SKM-1 treated with dmso at 0.1 percent for 144 hours (cell line): ENCODE measurements at regions not wholly inside any gene's neighbourhood (a gene's known extent, or its start where the extent isn't known, plus 50 kb on each side); places are given as distances from the start of the nearest gene placed in this dataset.
"Not testable (repeated sequence)": the region's sequence is repeated elsewhere in the genome, so short reads cannot be mapped to it uniquely, and the experiment has no call there.

Experiments
- DNase-seq: peaks from one replicate; lab custom pipeline; 2025; ENCODE audit not compliant: unreplicated experiment; lab: John Stamatoyannopoulos, UW

DNA sequence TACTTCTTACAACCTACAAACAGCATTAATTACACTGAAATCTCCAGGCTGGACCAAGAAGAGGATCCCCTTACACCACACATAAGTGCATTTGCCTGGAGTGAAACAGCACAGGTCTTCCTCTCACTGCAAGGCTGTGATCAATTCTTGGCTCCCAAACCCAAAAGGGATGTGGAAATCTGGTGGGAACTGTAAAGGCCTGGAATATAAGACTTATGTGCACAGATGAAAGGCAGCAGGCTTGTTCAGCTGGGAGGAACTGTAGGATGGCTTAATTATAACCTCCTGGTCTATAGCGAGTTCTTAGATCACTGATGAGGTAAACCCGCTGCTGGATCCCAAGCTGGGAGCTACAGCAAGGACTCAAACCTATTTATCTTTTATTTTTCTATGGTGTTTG lies 182.9 kb upstream of the TNC start:
- no peak for DNase-seq

DNA sequence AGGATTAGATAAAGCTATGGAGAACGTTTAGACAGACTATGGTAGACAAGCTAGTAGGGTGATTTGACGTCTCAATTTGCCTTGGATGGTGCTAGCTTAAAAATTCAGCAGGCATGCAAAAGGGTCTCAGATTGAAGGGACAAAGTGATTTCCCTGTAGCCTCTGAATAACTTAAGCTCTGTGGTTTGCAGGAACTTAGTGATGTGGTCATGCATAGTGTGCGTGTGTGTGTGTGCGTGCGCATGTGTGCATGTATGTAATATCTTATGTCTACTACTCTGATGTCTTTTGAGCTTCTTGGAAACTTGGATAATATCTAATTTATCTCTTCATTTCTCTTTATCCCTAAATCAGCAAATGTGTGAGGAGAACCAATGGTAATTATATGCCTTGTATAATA lies 183.6 kb upstream of the TNC start:
- DNase-seq, result no peak

DNA sequence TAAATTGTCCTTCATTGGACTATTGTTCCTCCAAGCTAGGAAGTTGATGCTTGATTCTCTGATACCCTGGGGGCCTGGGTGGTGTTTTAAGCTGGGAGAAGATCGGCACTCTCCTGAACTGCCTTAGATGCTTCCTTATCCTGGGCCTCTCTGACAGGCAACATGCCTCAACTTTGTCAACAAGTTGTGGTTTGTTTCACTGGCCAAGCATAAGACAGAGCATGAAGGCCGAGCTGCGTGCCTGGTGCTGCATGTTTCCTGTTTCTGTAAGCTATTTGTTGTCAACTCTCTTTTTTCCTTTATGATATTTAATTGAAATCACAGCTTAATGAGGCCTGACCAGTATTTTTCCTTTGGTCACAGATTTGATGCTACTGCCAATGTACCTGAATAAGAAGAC lies 187.6 kb upstream of the TNC start:
- DNase-seq, result no peak

DNA sequence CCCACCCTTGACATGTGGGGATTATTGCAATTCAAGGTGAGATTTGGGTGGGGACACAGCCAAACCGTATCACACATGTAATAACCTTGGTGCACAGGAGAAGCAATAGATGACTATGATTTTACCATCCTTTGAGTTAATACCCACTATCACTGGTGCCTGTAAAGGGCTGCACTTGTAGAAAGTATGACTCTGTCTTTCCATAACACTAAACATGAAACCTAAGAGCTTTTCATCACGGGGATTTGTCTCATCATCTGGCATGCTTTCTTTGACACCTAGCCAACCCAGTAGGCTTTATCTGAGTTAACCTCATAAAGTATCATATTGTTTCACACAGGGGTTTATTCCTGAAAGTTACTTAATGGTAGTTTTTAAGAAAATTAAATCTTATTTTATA lies 188.9 kb upstream of the TNC start:
- DNase-seq, result no peak

DNA sequence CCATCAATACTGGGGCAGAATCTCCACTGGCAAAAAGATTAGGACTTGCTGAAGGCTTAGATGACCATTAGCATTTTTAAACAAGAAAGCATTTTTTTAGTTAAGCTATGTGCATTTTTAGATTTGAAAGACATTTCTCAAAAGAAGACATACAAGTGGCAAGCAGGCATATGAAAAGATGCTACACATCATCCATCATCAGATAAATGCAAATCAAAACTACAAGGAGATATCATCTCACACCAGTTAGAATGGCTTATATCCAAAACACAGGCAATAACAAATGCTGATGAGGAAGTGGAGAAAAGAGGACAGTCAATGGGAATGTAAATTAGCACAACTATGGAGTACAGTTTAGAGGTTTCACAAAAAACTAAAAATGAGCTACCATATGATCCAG lies 195.6 kb upstream of the TNC start:
- no peak for DNase-seq

DNA sequence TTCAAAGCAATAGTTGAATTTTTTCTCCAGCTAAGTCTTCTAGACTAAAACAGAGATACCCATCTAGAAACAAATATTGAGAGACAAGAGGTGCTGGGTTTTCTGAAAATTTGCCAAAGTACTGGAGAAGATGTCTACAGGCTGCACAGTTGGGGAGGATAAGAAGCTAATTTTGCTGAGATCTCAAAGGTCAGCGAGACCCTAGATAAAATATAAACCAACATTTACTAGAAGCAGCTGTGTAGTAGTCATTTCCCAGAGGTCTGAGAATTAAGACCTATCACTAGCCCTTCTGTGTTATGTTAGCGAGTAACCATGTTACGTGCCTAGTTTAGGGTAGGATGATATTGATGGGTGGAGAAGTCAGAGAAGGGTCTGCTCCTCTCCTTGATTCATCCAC lies 208.5 kb upstream of the TNC start:
- no peak for DNase-seq

DNA sequence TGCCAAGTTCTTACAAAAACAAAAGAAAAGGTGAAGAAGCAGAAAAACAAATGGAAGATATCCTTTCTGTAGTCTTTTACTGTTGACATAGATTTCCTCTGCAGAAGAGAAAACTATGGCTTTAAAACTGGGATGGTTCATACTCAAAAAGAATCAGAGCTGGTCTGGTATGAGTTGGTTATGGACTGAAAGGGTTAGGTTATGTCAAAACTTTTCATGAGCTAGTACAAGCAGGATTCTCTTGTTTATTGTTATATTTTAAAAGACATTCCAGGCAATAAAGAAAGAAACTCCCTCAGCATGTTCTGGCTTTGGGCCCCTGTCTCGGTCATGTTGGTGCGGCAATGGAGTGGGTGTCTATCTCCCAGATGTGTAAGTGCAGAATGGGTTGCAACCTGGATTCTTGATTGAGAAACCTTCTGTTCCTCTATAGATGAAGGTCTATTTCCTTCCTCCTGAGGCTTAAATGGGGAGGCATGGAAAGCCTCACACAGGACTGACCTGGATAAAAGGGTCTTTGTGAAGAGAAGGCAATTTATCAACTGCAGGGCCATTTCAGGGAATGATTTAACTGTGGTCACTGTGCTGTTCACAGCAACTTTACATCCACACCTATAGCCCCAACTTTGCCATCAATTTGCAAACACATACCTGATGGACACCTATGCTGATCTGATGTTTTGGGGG lies 209.6 kb upstream of the TNC start:
- DNase-seq, result no peak

DNA sequence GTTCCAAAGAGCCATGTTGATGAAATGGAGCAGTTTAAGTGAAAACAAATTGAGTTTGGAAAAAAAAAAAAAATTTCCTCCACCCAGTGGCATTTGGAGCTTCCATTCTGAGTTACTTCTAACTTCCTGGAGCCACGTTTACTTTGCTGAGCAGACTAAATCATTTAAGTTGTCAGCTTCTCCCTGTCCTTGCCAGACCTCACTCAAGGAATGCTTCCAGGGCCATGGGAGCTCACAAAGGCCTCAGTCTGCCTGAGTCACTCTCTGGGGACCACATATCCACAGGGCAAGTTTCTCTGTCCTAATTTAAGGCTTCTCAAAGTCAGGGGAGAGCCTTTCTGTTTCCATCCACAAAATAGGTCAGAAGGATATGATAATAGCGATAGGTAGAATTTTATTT lies 210.3 kb upstream of the TNC start:
- DNase-seq, result no peak

DNA sequence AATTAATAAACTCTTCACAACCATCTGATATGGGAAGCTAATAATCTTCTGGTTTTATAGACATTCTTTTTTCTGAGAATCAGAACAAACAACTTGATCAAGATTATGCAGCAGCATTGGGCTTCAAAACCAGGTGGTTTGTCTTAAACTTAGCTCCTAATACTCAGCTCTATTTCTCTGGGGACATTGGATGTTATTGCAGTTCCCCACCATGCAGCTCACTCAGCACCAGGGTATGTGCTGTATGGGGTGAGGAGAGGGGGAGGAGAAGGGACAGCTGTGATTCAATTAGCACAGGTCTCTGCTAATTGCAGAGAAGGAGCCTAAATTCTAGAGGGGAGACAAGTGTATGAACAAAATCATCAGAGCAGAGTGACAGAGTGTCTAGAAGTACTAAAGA lies 210.7 kb upstream of the TNC start:
- no peak for DNase-seq

DNA sequence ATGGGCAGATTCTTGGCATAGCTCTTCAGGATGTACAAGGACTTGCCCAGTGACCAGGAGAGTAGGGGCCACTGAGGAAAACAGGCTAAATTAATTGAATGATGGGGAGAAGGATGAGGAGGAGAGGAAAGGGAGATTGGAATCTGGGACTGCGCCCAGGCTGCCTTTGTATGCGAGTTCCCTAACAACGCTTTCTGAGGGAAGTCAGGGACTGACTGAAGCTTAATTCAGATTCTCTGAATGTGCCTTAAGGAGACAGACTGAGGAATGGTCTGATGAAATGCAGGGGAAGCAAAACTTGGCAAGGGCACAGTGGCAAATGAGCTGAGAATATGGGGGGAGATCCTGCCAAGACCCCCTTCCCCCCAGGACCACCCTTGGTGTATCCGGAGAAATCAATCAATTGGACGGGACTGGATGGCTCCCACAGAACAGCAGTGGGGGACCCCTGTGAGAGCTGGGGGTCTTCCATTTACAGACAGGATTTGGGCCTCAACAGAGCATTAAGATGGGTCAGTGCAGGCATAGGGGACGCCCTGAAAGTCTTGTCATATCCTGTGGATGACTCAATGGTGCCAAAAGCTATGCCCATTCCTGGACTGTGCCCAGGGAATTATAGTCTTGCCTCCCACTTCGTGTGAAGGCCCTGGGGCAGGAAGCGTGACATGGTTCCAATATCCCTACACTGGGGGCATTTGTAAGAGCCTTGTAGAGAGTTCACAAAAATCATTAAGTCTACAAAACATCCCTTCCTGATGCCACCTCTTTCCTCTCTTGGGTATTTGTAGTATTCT lies 215.5 kb upstream of the TNC start:
- DNase-seq, result no peak

DNA sequence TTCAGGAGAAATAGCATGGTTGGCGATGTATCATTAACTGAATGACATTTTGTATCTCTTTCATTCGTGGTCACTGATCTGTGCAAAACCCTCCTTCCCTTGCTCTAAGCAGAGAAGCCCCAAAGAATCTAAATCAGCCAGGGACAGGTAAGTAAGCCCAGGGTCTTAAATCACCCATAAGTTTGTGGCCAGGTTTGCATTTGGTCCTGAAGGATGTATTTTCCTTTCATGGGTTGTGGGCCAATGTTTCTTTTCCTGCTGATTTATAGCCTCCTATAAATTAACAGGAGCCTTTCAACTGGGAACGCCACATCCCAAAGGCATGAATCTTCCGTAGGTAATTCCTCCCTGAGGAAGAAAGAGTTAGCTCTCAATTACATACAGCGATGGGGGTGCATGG lies 217.5 kb upstream of the TNC start:
- no peak for DNase-seq

DNA sequence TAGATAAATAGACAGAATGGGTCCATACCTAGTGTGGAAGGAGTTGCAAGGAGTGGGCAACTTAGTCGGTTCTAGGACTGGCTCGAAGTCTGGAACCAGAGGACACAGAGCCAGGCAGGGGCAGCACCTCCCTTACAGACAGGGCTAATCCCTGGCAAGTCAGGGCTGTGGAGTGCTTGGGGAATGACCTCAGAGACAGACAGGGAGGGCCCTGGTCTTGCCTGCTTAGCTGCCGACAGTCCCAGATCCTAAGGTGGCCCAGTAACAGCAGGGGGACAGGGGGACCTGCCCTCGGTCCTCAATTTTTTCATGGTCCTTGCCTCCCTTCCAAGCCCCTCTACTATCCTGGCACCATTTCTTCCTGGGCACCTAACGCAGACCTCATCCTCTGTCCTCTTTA lies 222.4 kb upstream of the TNC start:
- DNase-seq, result no peak

DNA sequence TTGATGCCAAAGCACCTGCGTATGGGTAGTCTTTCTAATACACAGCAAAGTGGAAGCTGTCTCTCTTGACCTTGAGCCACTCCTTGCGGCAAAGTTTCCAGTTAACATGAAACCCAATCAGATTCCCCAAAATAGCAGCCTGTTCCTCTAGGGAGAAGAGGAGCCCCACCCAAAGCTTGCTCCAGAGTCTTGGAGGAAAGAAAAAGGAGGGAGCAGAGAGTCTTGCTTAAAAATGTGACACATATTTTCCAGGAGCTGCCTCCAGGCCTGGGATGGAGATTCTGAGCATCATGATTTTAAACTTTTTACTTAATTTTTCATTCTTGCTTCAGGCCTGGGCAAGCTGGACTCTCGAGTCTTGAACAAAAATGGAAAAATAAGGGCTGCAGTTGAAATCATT lies 223.5 kb upstream of the TNC start:
- no peak for DNase-seq

DNA sequence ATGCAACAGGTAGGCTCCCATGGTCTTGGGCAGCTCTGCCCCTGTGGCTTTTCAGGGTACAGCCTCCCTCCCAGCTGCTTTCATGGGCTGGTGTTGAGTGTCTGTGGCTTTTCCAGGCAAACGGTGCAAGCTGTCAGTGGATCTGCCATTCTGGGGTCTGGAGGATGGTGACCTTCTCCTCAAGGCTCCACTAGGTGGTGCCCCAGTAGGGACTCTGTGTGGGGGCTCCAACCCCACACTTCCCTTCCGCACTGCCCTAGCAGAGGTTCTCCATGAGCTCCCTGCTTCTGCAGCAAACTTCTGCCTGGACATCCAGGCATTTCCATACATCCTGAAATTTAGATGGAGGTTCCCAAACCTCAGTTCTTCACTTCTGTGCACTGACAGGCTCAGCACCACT lies 229.8 kb upstream of the TNC start:
- not testable (repeated sequence) for DNase-seq

DNA sequence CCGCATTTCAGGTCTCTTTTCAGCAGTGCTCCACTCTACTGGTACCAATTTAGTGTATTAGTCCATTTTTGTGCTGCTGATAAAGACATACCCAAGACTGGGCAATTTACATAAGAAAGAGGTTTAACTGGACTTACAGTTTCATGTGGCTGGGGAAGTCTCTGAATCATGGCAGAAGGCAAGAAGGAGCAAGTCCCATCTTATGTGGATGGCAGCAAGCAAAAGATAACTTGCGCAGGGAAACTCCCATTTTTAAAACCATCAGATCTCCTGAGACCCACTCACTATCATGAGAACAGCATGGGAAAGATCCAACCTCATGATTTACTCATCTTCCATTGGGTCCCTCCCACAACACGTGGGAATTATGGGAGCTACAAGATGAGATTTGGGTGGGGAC lies 231.0 kb upstream of the TNC start:
- not testable (repeated sequence) for DNase-seq

DNA sequence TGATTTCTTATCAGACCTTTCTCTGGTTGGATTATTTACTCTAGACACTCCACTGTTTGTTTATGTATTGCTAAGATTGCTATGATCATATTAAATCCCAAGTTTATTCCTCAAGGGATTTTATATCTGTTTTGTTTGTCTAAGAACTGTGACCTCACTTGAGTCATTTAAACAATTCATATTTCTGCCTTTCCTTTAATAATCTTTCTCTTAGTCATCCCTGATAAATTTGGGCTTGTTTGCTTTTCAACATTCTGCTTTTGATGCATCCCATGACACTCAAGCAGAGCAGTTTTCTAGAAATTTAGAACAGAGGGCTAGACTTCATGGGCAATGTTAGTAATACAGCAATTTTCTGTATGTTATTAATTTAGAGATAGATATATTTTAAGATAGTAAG lies 231.6 kb upstream of the TNC start:
- no peak for DNase-seq

DNA sequence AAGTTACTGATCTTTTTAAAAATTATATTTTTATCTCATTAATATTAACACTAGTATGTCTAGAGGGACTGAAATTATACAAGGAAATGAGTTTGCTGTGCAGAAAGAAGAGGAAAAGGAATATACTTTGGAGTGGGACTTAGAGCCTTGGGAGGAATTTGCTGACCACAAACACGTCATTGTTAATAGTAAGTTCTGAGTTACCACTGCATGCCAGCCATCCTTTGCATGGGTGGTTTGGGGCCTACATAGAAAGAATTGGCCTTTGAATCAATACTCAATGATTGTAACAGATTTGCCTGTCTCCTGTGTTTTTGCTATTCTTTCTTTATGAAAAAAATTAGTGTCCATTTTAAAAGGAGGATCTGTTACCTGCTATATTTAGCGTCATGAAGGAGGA lies 232.6 kb upstream of the TNC start:
- DNase-seq, result no peak

DNA sequence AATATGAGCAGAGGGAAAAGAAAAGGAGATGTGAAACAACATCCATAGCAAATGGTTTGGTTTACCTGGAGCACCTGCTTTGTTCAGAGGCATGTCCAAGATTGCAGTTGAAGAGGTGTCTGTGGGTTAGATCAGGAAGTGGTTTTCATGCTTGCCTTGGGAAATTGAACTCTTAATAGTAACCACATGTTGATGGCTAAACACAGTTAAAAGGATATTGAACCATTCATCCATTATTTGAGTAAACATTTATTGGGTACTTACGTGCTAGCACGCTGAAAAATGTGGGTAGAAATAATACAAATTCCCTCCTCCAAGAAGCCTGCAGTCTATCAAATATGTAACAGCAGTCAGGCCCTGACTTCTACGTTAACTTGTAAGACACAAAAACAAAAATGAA lies 235.7 kb upstream of the TNC start:
- DNase-seq, result no peak

DNA sequence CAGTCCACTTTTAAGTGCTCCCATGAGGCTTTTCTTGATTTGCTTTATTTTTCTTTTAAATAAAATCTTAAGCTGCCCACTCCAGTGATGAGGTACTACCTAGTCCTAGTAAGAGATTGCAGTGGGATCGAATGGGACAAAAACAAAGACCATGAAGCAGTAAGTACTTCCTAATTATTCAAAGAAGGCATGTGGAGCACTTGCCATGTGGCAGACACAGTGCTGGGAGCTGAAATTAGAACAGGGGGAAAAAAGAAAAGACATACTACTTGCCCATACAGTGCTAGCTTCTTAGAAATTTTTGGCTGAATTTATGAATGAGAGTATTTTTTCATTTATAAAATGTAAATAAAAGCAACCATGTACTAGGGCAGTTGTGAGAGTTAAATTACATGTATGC lies 239.9 kb upstream of the TNC start:
- DNase-seq, result no peak

DNA sequence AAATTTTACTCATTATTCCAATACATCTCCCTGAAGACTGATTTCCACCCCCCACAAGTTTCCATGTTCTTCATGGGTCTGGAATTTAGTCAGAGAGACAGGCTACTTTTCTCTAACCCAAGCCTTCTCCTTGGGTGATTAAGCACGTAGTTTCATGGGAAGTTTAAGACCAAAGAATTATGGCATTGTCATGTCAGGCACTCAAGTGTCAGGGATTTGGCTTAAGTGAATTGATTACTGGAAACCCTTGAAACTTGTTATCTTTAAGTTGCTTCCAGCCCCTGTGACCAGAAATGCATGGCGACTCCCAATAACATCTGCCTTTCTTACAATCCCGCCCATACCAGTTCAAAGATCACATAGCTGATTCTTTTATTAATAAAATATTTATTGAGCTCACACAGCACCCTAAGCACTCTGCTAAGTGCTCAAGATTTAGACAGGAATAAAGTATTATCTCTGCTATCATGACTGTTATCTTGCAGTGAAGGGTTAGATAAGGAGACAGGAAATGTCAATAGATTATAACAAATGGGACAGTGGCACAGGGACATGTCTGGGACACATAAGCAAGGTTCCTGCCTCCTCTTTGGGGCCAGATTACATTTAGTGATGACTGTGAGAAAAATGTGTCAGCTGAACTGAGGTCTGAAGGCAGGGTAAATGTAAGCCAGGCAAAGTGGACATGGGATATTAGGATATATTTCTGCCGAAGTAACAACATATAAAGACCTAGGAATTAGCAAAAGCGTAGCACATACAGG lies 241.2 kb upstream of the TNC start:
- DNase-seq, result no peak

DNA sequence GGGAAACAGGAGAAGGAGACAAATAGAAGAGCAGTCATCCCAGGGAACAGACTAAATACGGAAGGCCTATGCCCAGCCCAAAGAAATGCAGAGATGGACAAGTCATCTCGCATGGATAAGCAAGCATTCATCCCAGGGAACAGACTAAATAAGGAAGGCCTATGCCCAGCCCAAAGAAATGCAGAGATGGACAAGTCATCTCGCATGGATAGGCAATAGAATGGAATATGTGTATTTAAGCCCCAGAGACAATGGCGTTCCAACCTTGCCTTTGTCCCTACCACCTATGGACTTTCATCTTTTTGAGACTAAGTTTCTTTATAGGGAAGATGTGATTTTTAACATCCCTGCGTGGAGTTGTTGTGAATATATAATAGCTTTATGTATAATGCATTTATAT lies 242.2 kb upstream of the TNC start:
- DNase-seq, result no peak

DNA sequence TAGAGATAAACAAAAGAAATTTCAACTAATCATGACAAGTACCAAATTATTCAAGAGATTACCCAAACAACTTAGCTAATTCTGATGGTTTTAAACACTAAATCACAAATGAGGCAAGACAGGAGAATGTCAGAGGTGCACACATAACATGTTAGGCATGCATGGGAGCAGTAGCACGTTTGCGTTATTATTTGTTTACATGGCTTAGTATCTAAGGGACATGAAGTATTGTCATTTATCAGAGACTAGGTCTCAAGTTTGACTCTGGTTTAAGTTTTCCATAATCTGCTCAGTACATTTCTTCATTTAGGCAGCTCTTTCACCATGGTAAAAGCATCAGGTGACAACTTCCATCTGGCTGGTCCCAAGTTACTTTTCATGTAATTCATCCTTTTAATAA lies 244.1 kb upstream of the TNC start:
- DNase-seq, result no peak
